IgD-negative memory B cell (primary cell): ENCODE measurements at regions not wholly inside any gene's neighbourhood (a gene's known extent, or its start where the extent isn't known, plus 50 kb on each side); places are given as distances from the start of the nearest gene placed in this dataset.

Experiments
- H3K27ac Mint-ChIP-seq, 3 donors: one replicate each; pipeline ENCODE4 v1.8.0; 2020 to 2022; ENCODE audit warnings: mild to moderate bottlenecking in 3 of 3, mixed read lengths in 3 of 3, moderate library complexity in 1 of 3
- H3K27me3 Mint-ChIP-seq: one replicate; pipeline ENCODE4 v1.8.0; 2021; ENCODE audit warnings: mixed read lengths
- H3K36me3 Mint-ChIP-seq: one replicate; pipeline ENCODE4 v1.8.0; 2020; ENCODE audit warnings: mild to moderate bottlenecking, mixed read lengths
- H3K4me1 Mint-ChIP-seq, 3 donors: one replicate each; pipeline ENCODE4 v1.8.0; 2020 to 2022; ENCODE audit warnings: mixed read lengths in 3 of 3, mild to moderate bottlenecking in 1 of 3
- H3K4me3 Mint-ChIP-seq, 4 donors: one replicate each; pipeline ENCODE4 v1.8.0; 2020 to 2022; ENCODE audit warnings: mild to moderate bottlenecking in 4 of 4, mixed read lengths in 4 of 4, moderate library complexity in 3 of 4
- H3K9me3 Mint-ChIP-seq, 3 donors: one replicate each; pipeline ENCODE4 v1.8.0; 2020 to 2021; ENCODE audit warnings: mixed read lengths in 3 of 3, mild to moderate bottlenecking in 1 of 3

DNA sequence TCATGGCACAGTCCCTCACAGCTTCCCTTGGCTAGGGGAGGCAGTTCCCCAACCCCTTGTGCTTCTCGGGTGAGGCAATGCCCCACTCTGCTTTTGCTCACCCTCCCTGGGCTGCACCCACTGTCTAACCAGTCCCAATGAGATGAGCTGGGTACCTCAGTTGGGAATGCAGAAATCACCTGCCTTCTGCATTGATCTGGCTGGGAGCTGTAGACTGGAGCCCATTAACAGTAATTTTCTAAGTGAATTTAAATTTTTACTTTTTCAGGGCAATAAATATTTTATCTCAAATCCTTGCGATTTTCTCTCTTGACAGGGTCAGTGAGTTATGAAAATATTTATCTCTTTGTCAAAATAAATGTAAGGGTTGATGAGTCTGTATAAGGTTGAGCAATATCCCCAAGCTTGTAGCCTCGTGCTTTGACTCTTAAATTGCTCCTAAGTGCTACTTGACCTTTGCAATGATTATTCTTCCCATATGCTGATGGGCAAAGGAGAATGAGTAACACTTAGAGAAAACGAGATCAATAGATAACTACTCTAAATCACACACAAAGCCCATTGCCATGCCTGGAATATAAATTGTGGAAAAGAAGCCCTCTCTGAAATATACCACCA lies 82.1 kb upstream of the MOCS2 start:
- H3K27ac Mint-ChIP-seq, result no peak overlapping the region
- no peaks in the 10 kb centered on the region for H3K36me3 Mint-ChIP-seq
- H3K9me3 Mint-ChIP-seq, result peaks cover 0 to 10% (median 0%) of the 10 kb centered on the region in 3 donors
- peaks cover 7% of the 10 kb centered on the region for H3K27me3 Mint-ChIP-seq
- H3K4me3 Mint-ChIP-seq, result peak overlapping the region in 1 of 4 donors; percentile 23
- H3K4me1 Mint-ChIP-seq, result no peaks in the 10 kb centered on the region

DNA sequence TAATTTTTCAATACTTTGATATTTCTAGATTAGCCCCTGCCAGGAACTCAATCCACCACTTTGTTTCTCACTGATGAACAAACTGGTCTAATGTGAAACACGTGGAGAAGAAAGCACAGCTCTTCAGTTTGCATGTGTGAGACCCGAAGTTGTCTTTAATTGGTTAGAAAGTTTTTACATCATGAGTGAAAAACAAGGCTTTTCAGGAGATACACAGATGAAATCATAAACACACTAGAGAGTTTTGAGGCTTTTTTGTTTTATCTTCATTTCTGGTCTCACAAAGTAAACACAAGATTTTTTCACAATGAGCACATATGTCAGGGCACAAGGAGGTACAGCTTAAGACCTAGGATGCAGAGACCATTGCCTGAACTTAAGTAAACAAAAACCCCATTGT lies 84.5 kb upstream of the MOCS2 start:
- no peak overlapping the region for H3K27ac Mint-ChIP-seq
- peaks cover 7% of the 10 kb centered on the region for H3K27me3 Mint-ChIP-seq
- no peaks in the 10 kb centered on the region for H3K36me3 Mint-ChIP-seq
- H3K9me3 Mint-ChIP-seq, result peaks cover 0 to 10% (median 0%) of the 10 kb centered on the region in 3 donors
- H3K4me3 Mint-ChIP-seq, result no peak overlapping the region
- H3K4me1 Mint-ChIP-seq, result no peaks in the 10 kb centered on the region

DNA sequence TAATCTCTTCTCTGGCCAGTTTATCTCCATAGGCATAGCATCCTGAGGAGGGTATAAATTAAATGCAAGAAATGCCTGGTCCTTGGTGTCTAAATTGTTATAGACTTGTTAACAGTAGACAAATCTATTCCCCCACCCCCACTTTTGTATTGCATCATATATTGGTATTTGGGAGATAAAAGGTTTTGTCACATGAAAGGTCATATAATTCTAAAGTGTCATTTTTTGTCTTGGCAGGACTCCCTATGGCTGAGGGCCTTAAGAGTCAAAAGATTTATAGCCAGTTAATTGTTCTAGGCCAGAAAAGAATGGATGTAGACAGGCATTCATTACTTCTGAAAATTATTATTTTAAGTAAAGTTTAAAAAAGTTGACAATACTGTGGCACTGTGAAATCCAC lies 90.3 kb upstream of the MOCS2 start:
- Mint-ChIP-seq H3K36me3 (no peaks in the 10 kb centered on the region), H3K27ac (no peak overlapping the region), H3K4me1 (no peaks in the 10 kb centered on the region), H3K27me3 (no peaks in the 10 kb centered on the region), H3K4me3 (no peak overlapping the region), H3K9me3 (peaks cover 0 to 2% (median 0%) of the 10 kb centered on the region in 3 donors)

DNA sequence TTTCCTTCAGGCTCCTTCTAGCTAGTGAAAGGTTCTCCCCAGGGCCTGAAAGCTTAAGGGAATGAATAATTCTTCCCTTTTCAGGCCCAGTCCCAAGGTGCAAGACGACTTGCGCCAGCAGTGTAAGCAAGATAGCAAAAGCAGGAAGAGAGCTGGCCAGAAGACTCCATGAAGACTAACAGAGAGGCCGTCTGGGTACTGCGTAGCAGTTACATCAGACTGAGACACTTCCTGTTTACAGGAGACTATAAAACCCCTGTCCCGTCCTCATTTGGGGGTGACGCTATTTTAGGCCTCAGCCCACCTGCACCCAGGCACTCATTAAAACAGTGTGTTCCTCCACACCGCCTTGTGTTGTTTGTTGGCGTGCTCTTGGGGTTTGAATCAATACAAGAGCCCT lies 90.7 kb upstream of the MOCS2 start:
- H3K4me3 Mint-ChIP-seq, result no peak overlapping the region
- H3K27me3 Mint-ChIP-seq, result no peaks in the 10 kb centered on the region
- H3K9me3 Mint-ChIP-seq, result peaks cover 0 to 2% (median 0%) of the 10 kb centered on the region in 3 donors
- no peaks in the 10 kb centered on the region for H3K4me1 Mint-ChIP-seq
- H3K27ac Mint-ChIP-seq, result no peak overlapping the region
- H3K36me3 Mint-ChIP-seq, result no peaks in the 10 kb centered on the region

DNA sequence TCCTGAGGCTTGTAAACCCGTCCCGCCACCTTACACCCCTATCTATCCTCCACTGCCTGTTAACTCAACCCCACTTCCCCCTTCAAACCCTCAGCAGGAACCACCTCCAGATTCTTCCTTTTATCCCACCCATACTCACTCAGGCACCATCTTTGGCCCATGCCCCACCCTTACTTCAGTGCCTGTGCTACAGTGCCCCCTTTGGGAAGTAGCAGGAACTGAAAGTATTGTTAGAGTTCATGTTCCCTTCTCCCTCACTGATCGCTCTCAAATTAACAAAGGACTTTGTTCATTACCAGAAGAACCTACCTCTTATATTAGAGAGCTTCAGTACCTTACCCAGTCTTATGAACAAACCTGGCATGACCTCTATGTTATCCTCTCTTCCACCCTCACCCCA lies 92.2 kb upstream of the MOCS2 start:
- no peaks in the 10 kb centered on the region for H3K4me1 Mint-ChIP-seq
- no peaks in the 10 kb centered on the region for H3K9me3 Mint-ChIP-seq

DNA sequence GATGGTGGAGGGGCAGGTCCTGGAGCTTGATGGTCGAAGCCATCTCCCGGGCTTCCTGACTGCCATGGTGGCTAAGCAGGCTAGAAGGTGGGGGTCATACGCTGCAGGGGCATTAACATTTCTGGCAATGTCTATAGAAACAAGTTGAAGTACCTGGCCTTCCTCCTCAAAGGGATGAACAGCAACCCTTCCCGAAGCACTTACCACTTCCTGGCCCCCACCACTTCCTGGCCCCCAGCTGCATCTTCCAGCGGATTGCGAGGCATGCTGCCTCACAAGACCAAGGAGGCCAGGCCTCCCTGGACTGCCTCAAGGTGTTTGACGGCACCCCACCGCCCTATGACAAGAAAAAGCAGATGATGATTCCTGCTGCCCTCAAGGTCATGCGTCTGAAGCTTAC lies 97.0 kb upstream of the MOCS2 start:
- no peaks in the 10 kb centered on the region for H3K9me3 Mint-ChIP-seq
- no peak overlapping the region for H3K4me3 Mint-ChIP-seq
- H3K4me1 Mint-ChIP-seq, result no peaks in the 10 kb centered on the region
- H3K27ac Mint-ChIP-seq, result no peak overlapping the region
- H3K27me3 Mint-ChIP-seq, result peaks cover 3% of the 10 kb centered on the region
- H3K36me3 Mint-ChIP-seq, result no peaks in the 10 kb centered on the region

More for the DNA sequence above, 92.2 kb upstream of the MOCS2 start:
- Mint-ChIP-seq H3K4me3 (no peak overlapping the region), H3K27me3 (peaks cover 3% of the 10 kb centered on the region), H3K27ac (no peak overlapping the region), H3K36me3 (no peaks in the 10 kb centered on the region)

DNA sequence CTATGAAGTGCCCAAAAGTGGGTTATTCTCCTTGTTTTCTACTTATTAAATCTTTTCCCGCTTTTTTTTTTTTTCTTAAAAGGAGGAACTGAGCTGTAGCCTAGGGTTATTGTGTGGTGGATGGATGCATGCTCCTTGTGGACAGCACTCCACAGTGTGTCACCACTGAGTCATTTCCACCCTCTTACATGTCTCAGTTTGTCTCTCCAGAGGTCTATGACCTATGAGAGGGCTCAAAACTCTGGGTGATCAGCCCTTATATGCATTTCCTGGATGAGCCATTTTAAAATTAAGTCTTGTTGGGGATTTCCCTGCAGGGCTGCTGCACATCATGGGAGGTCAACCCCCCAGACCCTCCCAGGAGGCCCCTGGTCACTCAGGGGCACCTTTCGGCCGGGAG lies 102.2 kb upstream of the MOCS2 start:
- peaks cover 4% of the 10 kb centered on the region for H3K27me3 Mint-ChIP-seq
- H3K4me1 Mint-ChIP-seq, result no peaks in the 10 kb centered on the region
- no peak overlapping the region for H3K27ac Mint-ChIP-seq
- H3K4me3 Mint-ChIP-seq, result no peak overlapping the region
- no peaks in the 10 kb centered on the region for H3K36me3 Mint-ChIP-seq
- peaks cover 1 to 7% (median 5%) of the 10 kb centered on the region in 3 donors for H3K9me3 Mint-ChIP-seq

DNA sequence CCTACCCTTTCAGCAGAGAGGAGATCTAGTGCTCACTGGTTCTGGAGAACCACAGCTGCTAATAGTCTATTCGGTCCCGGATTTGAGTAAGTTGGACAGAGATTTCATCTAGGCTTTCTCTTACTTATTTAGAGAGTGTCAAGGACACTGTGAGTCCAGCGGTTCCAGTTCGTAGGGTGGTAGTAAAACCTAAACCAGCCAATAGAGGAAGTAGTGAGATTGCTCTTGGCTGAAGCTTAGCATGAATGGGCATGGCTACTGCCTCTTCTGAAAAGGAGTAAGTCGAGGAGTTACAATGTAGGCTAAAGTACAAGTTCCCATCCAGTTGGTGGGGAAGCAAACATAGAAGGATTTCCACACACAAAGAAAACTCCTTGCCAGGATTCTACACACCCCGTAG lies 109.6 kb upstream of the MOCS2 start:
- Mint-ChIP-seq H3K27ac (no peak overlapping the region), H3K9me3 (peaks cover 1 to 21% (median 2%) of the 10 kb centered on the region in 3 donors), H3K4me1 (no peaks in the 10 kb centered on the region), H3K4me3 (no peak overlapping the region), H3K36me3 (no peaks in the 10 kb centered on the region), H3K27me3 (no peaks in the 10 kb centered on the region)

DNA sequence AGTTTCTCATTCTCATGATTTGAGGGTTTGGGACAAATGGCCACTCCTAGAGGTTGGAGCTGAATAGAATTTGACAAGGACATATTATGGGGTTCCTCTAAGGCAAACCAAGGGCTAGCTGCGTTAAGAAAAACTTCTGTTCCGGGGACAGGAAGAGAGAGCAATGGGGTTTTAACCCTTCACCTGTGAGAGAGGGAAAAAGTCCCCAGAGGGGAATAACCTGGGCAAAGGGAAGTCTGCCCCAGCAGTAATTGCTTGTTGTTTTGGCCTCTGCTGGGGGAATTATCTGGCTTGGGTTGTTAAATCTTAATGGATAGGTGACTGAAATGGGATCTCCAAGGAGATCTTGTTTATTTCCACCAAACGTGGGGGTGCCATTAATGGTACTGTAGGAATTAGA lies 110.1 kb upstream of the MOCS2 start:
- Mint-ChIP-seq H3K4me3 (no peak overlapping the region), H3K36me3 (no peaks in the 10 kb centered on the region), H3K27ac (no peak overlapping the region), H3K9me3 (peaks cover 1 to 21% (median 2%) of the 10 kb centered on the region in 3 donors), H3K27me3 (no peaks in the 10 kb centered on the region), H3K4me1 (no peaks in the 10 kb centered on the region)

DNA sequence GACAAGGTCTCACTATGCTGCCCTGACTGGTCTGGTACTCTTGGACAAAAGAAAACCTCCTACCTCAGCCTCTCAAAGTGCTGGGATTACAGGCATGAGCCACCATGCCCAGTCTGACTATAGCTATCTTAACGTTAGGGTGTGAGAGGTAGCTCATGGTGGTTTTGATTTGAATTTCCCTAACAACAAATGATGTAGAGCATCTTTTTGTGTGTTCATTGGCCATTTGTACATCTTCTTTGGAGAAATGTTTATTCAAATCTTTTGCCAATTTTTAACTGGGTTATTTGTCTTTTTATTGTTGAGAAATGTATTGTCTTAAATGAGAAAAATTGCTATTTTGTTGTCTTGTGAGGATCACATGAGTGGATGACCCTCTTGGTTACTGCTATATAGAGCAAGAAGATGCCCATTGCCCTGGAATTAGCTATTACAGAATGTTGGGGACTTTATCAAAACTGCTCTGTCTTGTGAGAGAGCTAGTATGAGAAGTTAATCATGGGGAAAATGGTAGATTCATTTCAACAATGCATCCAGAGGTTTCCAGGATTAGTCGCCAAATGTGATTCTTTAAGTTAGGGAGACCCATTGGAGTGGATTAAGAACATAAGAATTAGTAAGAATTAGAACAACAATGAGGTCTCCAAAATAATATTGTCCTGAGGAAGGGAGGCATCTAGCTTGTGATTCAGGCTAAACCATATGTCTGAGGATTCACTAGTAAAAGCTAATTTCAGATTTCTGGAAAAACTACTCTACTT lies 124.3 kb upstream of the MOCS2 start:
- Mint-ChIP-seq H3K4me1 (no peaks in the 10 kb centered on the region), H3K4me3 (no peak overlapping the region), H3K27me3 (no peaks in the 10 kb centered on the region), H3K27ac (no peak overlapping the region), H3K36me3 (no peaks in the 10 kb centered on the region), H3K9me3 (no peaks in the 10 kb centered on the region)

DNA sequence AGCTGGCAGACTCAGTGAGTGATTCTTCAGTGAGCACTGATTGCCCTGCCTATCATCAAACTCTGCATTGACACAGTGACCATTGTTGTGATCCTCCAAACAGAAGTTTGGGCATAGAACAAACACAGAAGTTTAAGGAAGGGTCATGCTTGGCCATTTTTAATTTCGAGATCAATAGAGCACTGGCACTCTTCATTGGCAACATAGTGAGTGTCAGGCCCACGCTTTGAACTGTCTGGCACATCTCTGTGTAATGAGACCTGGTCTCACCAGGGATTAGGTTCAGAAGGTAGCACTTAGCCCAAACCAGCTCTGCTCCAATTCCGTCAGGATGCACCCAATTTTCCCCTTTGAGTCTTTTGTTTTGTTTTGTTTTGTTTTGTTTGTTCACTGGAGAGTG lies 127.1 kb upstream of the MOCS2 start:
- Mint-ChIP-seq H3K9me3 (no peaks in the 10 kb centered on the region), H3K27ac (no peak overlapping the region), H3K4me3 (no peak overlapping the region), H3K36me3 (no peaks in the 10 kb centered on the region), H3K4me1 (no peaks in the 10 kb centered on the region), H3K27me3 (peaks cover 1% of the 10 kb centered on the region)

DNA sequence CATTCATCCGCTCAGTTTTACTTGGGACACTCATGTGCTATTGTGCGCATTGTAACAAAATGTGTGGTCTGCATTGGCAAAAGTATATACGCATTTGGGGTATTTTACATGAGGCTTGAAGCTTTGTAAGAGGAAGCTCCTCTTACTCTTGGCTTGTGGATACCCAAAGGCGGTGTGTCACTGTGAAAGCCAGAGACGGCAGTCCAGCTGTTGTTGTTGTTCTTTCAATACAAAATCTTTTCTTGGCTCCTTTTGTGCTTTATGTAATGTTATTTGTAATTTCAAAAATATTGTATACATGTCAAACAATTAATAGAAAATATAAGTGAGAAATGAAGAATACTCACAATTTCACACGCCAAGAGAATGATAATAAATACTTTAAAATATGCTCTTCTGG lies 128.3 kb upstream of the MOCS2 start:
- H3K27ac Mint-ChIP-seq, result no peak overlapping the region
- H3K9me3 Mint-ChIP-seq, result no peaks in the 10 kb centered on the region
- no peaks in the 10 kb centered on the region for H3K36me3 Mint-ChIP-seq
- H3K4me1 Mint-ChIP-seq, result no peaks in the 10 kb centered on the region
- no peak overlapping the region for H3K4me3 Mint-ChIP-seq
- peaks cover 1% of the 10 kb centered on the region for H3K27me3 Mint-ChIP-seq

DNA sequence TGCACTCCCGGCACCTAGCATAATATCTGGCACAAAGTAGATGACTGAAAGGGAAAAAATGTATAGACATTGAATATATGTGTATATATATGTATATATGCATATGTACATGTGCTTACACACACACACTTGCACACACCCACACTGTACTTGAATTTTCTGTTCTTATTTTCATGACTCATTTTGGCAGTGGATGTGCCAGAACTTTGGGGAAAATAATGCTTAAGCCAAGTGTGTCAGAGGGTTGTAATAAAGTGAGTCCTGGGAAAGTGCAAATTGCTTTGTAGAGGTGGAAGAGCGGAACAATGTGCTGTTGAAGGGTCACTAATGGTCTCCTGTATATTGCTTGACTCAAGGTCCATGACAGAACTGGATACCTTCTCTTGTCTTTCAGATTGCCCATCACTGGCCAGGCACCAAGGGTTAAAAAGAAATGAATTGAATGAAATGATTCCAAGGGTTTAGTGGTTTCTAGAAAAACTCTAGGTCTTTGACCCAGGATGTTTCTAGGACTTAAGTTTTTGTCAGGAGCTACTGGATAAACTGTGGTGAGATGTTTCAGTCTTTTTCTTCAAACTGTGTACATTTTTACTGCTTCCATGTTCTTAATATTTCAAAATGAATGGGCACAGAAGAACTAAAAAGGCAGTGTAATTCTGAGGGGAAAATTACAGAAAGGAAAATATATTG lies 129.9 kb upstream of the MOCS2 start:
- no peaks in the 10 kb centered on the region for H3K36me3 Mint-ChIP-seq
- no peaks in the 10 kb centered on the region for H3K9me3 Mint-ChIP-seq
- H3K27ac Mint-ChIP-seq, result no peak overlapping the region
- H3K4me1 Mint-ChIP-seq, result no peaks in the 10 kb centered on the region
- H3K4me3 Mint-ChIP-seq, result no peak overlapping the region
- H3K27me3 Mint-ChIP-seq, result peaks cover 1% of the 10 kb centered on the region

DNA sequence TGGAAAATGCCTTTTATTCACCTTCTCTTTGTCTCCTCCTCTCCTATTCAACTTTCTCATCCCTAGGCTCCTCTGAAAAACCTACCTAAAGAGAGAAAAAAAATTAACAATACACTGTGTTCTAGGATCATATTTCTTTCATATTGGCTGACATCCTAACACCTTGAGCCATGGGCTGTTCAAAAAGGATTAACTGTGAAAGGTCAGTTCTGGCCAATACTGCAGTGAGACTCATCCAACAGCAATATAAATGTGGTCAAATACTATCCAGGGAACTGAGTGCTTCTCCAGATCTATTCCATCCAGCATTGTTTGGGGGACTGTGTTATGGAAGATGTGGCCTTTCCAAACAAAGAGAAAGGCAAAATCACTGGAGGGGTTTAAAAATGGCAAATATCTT lies 131.1 kb upstream of the MOCS2 start:
- H3K36me3 Mint-ChIP-seq, result no peaks in the 10 kb centered on the region
- H3K27ac Mint-ChIP-seq, result no peak overlapping the region
- H3K9me3 Mint-ChIP-seq, result no peaks in the 10 kb centered on the region
- H3K4me1 Mint-ChIP-seq, result no peaks in the 10 kb centered on the region
- peaks cover 1% of the 10 kb centered on the region for H3K27me3 Mint-ChIP-seq
- H3K4me3 Mint-ChIP-seq, result no peak overlapping the region

DNA sequence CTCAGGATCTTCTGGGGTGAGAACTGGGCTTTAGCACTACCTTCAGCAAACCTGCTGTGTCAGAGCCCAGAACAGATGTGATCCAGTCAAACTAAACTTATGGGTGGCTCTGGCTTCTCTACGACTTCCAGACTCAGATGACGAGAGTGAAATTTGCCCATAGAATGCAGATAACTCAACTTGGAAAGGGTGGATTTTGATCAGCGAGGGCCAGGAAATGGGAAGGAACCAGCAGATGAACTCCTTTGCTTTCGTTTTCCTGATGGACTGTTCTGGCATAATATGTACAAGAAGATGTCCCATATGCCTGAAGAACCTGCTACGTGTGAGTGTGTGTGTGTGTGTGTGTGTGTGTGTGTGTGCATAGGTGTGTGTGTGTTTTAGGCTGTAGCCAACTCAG lies 132.0 kb upstream of the MOCS2 start:
- H3K4me3 Mint-ChIP-seq, result no peak overlapping the region
- peaks cover 1% of the 10 kb centered on the region for H3K27me3 Mint-ChIP-seq
- peaks cover 0 to 2% (median 0%) of the 10 kb centered on the region in 3 donors for H3K4me1 Mint-ChIP-seq
- H3K36me3 Mint-ChIP-seq, result no peaks in the 10 kb centered on the region
- H3K9me3 Mint-ChIP-seq, result no peaks in the 10 kb centered on the region
- no peak overlapping the region for H3K27ac Mint-ChIP-seq

DNA sequence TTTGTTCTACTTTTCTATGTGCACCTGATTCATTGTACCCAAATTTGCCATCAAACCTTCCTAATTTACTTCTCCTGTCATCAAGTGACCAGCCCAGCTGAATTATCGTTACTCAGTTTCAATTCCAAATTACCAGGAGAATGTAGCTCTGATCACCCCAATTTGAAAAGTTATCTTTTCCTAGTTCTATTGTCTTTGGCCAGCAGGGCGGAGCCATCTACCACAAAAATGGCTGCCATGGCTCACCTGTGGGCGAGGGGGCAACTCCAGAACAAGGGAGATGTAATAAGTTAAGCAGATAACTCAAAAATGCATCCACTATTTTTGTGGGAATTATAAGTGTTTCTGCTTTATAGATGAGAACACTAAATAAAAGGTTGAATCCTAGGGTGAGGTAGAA lies 133.8 kb upstream of the MOCS2 start:
- Mint-ChIP-seq H3K9me3 (no peaks in the 10 kb centered on the region), H3K36me3 (no peaks in the 10 kb centered on the region), H3K27ac (peak overlapping the region in 1 of 3 donors; percentile 10), H3K4me3 (no peak overlapping the region), H3K4me1 (peaks cover 0 to 4% (median 4%) of the 10 kb centered on the region in 3 donors), H3K27me3 (peaks cover 1% of the 10 kb centered on the region)
